Upper lobe of left lung (tissue), 6 donors: ENCODE measurements at regions not wholly inside any gene's neighbourhood (a gene's known extent, or its start where the extent isn't known, plus 50 kb on each side); places are given as distances from the start of the nearest gene placed in this dataset.

Source experiments
- ATAC-seq, 2 donors: fragments of 200-7000 bp; cut with Tn5 transposase; one replicate each; pipeline ENCODE4 v1.9.1; 2022; ENCODE audit warnings: mild to moderate bottlenecking in 2 of 2, moderate library complexity in 2 of 2; ENCODE audit not compliant: low FRiP score in 2 of 2
- DNase-seq, 2 donors: peaks; one replicate each; pipeline ENCODE4 v3.0.0-alpha.2; 2019 to 2020
- H3K27ac ChIP-seq, 4 donors: fragments of 200-600 bp; sonication (generic); one replicate each; pipeline ENCODE4 v1.5.1; 2016 to 2019
- H3K27me3 ChIP-seq, 4 donors: fragments of 200-600 bp; sonication (generic); one replicate each; pipeline ENCODE4 v1.5.1; 2017 to 2019
- H3K36me3 ChIP-seq, 4 donors: fragments of 200-600 bp; sonication (generic); one replicate each; pipeline ENCODE4 v1.5.1; 2016 to 2019
- H3K4me1 ChIP-seq, 4 donors: fragments of 200-600 bp; sonication (generic); one replicate each; pipeline ENCODE4 v1.5.1; 2018 to 2019
- H3K4me3 ChIP-seq, 4 donors: fragments of 200-600 bp; sonication (generic); one replicate each; pipeline ENCODE4 v1.5.1; 2017 to 2019; ENCODE audit warnings: mild to moderate bottlenecking in 2 of 4, moderate library complexity in 1 of 4
- H3K9me3 ChIP-seq, 4 donors: fragments of 200-600 bp; sonication (generic); one replicate each; pipeline ENCODE4 v1.5.1; 2018 to 2019
- EP300 ChIP-seq, 4 donors: sonication (generic); formaldehyde crosslinking; IDR thresholded peaks; one replicate each; pipeline ENCODE4 v1.5.1; 2017; ENCODE audit warnings: antibody characterized with exemption in 4 of 4, control low read depth in 2 of 4
- POLR2A ChIP-seq, 4 donors: fragments of 450-650 bp; IDR thresholded peaks; one replicate each; pipeline ENCODE4 v1.5.1; 2016 to 2017; ENCODE audit warnings: antibody characterized with exemption in 4 of 4, mild to moderate bottlenecking in 2 of 4
- POLR2AphosphoS5 ChIP-seq, 2 donors: sonication (generic); formaldehyde crosslinking; IDR thresholded peaks; one replicate each; pipeline ENCODE4 v1.5.1; 2017; ENCODE audit warnings: antibody characterized with exemption in 2 of 2
- whole genome bisulfite sequencing, 2 donors: methylation state at CpG; one replicate each; pipeline ENCODE4 v1.1.5; 2017 to 2018; 5-methylcytosine and 5-hydroxymethylcytosine counted together
- TF ChIP-seq, protein P1 (sequence below), 6 experiments: fragments of 450-650 bp in 4 of 6; fragments of 200-600 bp in 2 of 6; sonication (generic) in 2 of 6; IDR thresholded peaks; one replicate each; pipeline ENCODE4 v1.5.1; 2016 to 2019; ENCODE audit warnings: antibody characterized with exemption in 6 of 6
- donor health status: DM: no; HTN: no; CAD: no; lungs with moderate emphysema.
- donor health status: DM: no; HTN: yes; CAD: no; lungs with severe emphysema.

DNA sequence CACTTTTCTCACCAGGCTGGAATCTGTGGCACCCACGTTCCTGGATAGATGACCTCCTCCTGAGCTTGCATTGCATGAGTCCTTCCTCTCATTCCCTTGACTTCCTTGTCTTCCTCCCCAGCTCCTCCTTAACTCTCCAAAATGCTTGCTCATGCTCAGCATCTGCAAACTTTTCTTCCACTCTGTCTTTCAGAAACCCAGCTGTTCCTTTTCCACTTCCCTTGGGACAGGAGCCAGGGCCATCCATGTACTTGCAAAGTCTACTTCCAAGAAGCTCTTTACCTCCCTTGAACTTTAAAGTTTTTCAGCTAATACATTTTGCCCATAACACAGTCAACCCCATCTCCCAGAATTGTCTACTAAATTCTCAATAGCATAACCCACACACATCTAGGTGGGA is 861.7 kb downstream of the QKI start:
- Histone ChIP-seq H3K9me3 (peaks cover 0 to 11% (median 3%) of the 10 kb centered on the region in 4 donors), H3K27ac (no peak overlapping the region), H3K36me3 (no peaks in the 10 kb centered on the region), H3K4me1 (no peaks in the 10 kb centered on the region), H3K27me3 (no peaks in the 10 kb centered on the region), H3K4me3 (no peak overlapping the region)
- DNase-seq: no peak
- no peak for TF ChIP-seq POLR2A (IDR thresholded peaks at IDR 0.05)
- no peak for TF ChIP-seq EP300 (IDR thresholded peaks at IDR 0.05)
- no peak for TF ChIP-seq POLR2AphosphoS5 (IDR thresholded peaks at IDR 0.05)
- TF ChIP-seq, protein P1, sequence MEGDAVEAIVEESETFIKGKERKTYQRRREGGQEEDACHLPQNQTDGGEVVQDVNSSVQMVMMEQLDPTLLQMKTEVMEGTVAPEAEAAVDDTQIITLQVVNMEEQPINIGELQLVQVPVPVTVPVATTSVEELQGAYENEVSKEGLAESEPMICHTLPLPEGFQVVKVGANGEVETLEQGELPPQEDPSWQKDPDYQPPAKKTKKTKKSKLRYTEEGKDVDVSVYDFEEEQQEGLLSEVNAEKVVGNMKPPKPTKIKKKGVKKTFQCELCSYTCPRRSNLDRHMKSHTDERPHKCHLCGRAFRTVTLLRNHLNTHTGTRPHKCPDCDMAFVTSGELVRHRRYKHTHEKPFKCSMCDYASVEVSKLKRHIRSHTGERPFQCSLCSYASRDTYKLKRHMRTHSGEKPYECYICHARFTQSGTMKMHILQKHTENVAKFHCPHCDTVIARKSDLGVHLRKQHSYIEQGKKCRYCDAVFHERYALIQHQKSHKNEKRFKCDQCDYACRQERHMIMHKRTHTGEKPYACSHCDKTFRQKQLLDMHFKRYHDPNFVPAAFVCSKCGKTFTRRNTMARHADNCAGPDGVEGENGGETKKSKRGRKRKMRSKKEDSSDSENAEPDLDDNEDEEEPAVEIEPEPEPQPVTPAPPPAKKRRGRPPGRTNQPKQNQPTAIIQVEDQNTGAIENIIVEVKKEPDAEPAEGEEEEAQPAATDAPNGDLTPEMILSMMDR (IDR thresholded peaks at IDR 0.05): no peak
- no peak for ATAC-seq
- WGBS, 2 donors: 65% methylated on average over 1 of the region's 1 CpG

DNA sequence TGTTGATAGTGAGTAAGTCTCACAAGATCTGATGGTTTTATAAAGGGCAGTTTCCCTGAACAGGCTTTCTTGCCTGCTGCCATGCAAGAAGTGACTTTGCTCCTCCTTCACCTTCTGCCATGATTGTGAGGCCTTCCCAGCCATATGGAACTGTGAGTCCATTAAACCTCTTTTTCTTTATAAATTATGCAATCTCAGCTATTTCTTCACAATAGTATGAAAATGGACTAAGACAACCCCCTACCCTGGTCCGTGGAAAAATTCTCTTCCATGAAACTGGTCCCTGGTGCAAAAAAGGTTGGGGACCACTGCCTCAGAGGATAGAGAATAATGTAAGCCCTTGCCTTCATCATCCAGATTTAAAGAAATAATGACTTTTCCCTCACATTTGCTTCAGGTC is 861.3 kb downstream of the QKI start:
- TF ChIP-seq POLR2A (IDR thresholded peaks at IDR 0.05) (no peak), POLR2AphosphoS5 (IDR thresholded peaks at IDR 0.05) (no peak), EP300 (IDR thresholded peaks at IDR 0.05) (no peak)
- TF ChIP-seq, protein P1 (IDR thresholded peaks at IDR 0.05): no peak
- H3K27ac ChIP-seq: no peak overlapping the region
- DNase-seq (no peak), ATAC-seq (no peak)
- no peaks in the 10 kb centered on the region for H3K36me3 ChIP-seq
- H3K27me3 ChIP-seq: no peaks in the 10 kb centered on the region
- H3K9me3 ChIP-seq: peaks cover 0 to 11% (median 3%) of the 10 kb centered on the region in 4 donors
- H3K4me3 ChIP-seq: no peak overlapping the region
- 71 to 79% methylated on average over 1 of the region's 1 CpG for WGBS, 2 donors
- no peaks in the 10 kb centered on the region for H3K4me1 ChIP-seq

DNA sequence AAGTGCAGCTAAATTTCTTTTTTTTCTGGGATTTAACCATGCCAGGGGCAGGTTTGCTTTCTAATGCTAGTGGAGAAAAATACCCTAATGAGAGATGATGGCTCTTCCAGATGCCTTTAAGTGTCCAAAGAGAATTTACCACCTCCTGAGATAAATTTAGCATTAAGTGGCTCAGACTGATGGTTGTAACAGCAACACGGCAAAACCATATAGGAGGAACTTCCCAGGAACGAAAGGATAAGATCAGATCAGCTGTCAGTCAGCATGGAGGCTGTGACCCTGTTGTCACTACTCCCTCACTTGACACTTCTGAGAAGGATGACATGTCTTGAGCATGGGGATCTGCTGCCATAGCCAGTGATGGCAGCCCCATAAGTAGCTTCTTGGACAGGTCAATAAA is 860.0 kb downstream of the QKI start:
- TF ChIP-seq EP300 (IDR thresholded peaks at IDR 0.05) (no peak), POLR2A (IDR thresholded peaks at IDR 0.05) (no peak), POLR2AphosphoS5 (IDR thresholded peaks at IDR 0.05) (no peak)
- TF ChIP-seq, protein P1 (IDR thresholded peaks at IDR 0.05): no peak
- DNase-seq (no peak), ATAC-seq (no peak)
- H3K27me3 ChIP-seq: no peaks in the 10 kb centered on the region
- H3K36me3 ChIP-seq: no peaks in the 10 kb centered on the region
- no peak overlapping the region for H3K4me3 ChIP-seq
- H3K4me1 ChIP-seq: no peaks in the 10 kb centered on the region
- no peak overlapping the region for H3K27ac ChIP-seq
- 59 to 64% methylated on average over 2 of the region's 2 CpGs for WGBS, 2 donors
- peaks cover 0 to 11% (median 3%) of the 10 kb centered on the region in 4 donors for H3K9me3 ChIP-seq

GRCh38 chr6:164273491-164273890 is 859.0 kb downstream of the QKI start:
- WGBS, 2 donors: 64 to 68% methylated on average over 3 of the region's 3 CpGs
- ATAC-seq (no peak), DNase-seq (no peak)
- Histone ChIP-seq H3K27me3 (no peaks in the 10 kb centered on the region), H3K27ac (no peak overlapping the region), H3K4me1 (no peaks in the 10 kb centered on the region), H3K4me3 (no peak overlapping the region), H3K9me3 (peaks cover 0 to 6% (median 2%) of the 10 kb centered on the region in 4 donors), H3K36me3 (no peaks in the 10 kb centered on the region)
- no peak for TF ChIP-seq POLR2A (IDR thresholded peaks at IDR 0.05)

DNA sequence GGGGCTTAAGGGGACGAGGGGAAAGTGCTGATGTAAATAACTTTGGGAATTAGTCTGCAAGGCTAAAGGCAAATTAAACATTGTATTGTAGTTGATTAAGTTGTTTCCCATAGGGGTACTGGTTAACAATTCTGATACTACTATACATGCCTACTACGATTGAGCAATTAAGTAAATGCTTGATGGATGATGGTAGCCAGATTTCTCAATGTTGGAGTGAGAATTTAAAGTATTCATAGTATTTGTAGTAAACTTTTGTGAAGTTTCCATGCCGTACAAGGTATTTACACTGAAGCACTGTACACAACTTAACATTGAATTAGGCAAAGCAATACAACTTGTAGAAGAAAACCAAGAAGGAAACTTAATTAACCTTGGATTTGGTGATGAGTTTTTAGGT is 852.3 kb downstream of the QKI start:
- WGBS, 2 donors: 66 to 67% methylated on average over 3 of the region's 3 CpGs
- no peak overlapping the region for H3K27ac ChIP-seq
- no peaks in the 10 kb centered on the region for H3K27me3 ChIP-seq
- H3K9me3 ChIP-seq: no peaks in the 10 kb centered on the region
- no peaks in the 10 kb centered on the region for H3K4me1 ChIP-seq
- no peak for DNase-seq
- TF ChIP-seq, protein P1 (IDR thresholded peaks at IDR 0.05): no peak
- TF ChIP-seq EP300 (IDR thresholded peaks at IDR 0.05): no peak
- no peak for TF ChIP-seq POLR2A (IDR thresholded peaks at IDR 0.05)
- no peak for TF ChIP-seq POLR2AphosphoS5 (IDR thresholded peaks at IDR 0.05)
- H3K36me3 ChIP-seq: no peaks in the 10 kb centered on the region
- H3K4me3 ChIP-seq: no peak overlapping the region
- no peak for ATAC-seq
